Hematopoietic multipotent progenitor cell treated with erythropoietin and hydrocortisone succinate and interleukin-3 and kit ligand, for 4 days (in vitro differentiated cells): ENCODE measurements at regions not wholly inside any gene's neighbourhood (a gene's known extent, or its start where the extent isn't known, plus 50 kb on each side); places are given as distances from the start of the nearest gene placed in this dataset.
"Not testable (repeated sequence)": the region's sequence is repeated elsewhere in the genome, so short reads cannot be mapped to it uniquely, and the experiment has no call there.

Experiments used
- DNase-seq: peaks from one replicate; pipeline ENCODE4 v3.0.0-alpha.2; 2015

- DNase-seq: no peak
These were observed 66.0 kb downstream of the KBTBD8 start for GRCh38 chr3:67064105-67064504.

- DNase-seq: no peak
These were observed 69.1 kb downstream of the KBTBD8 start for GRCh38 chr3:67067251-67067650.

DNA sequence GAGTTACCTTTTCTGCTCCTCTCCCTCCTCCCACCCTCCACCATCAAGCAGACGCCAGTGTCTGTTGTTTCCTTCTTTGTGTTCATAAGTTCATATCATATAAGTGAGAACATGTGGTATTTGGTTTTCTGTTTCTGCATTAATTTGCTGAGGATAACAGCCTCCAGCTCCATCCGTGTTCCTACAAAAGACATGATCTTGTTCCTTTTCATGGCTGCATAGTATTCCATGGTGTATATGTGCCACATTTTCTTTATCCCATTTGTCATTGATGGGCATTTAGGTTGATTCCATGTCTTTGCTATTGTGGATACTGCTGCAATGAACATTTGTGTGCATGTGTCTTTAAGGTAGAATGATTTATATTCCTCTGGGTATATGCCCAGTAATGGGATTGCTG is 74.5 kb downstream of the KBTBD8 start:
- DNase-seq: not testable (repeated sequence)

GRCh38 chr3:67073812-67074211 is 75.7 kb downstream of the KBTBD8 start:
- DNase-seq: no peak

GRCh38 chr3:67075295-67075694 is 77.2 kb downstream of the KBTBD8 start:
- DNase-seq: no peak

GRCh38 chr3:67076607-67077006 is 78.5 kb downstream of the KBTBD8 start:
- no peak for DNase-seq

GRCh38 chr3:67077656-67078055 is 79.5 kb downstream of the KBTBD8 start:
- no peak for DNase-seq

GRCh38 chr3:67082533-67083024 is 84.5 kb downstream of the KBTBD8 start:
- DNase-seq: no peak

DNA sequence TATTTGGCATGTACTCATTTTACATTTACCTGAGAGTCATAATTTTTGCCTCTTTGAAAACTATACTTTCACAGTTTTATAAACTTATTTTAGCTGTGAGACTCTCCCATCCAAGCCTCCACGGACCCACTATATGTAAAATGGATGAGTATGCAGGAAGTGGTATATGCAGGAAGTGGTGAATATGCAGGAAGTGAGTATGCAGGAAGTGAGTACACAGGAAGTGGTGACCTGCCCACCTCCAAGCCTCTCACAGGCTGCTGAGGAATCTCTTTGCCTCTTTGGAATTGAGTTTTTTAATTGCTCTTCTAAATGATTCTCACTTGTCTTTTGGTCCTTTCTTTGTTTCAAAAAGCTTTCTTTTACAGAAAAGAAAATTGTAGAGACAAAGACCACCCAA is 85.2 kb downstream of the KBTBD8 start:
- peak; percentile 53 for DNase-seq

GRCh38 chr3:67087788-67088187 is 89.7 kb downstream of the KBTBD8 start:
- DNase-seq: no peak

DNA sequence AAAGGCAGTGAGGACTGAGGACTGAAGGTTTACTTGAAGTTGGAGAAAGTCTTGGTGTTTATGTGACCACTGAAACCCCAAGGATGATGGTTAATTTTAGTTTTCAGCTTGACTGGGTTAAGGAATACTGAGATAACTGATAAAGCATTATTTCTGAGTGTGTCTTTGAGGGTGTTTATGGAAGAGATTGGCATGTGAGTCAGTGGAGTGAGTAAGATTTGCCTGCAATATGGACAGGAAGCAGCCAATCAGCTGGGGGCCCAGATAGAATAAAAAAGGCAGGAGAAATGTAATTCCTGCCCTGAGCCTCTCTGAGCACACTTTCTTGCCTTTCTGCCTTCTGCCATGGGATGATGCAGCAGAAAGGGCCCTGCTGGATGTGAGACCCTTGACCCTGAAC is 92.4 kb downstream of the KBTBD8 start:
- DNase-seq: no peak

DNA sequence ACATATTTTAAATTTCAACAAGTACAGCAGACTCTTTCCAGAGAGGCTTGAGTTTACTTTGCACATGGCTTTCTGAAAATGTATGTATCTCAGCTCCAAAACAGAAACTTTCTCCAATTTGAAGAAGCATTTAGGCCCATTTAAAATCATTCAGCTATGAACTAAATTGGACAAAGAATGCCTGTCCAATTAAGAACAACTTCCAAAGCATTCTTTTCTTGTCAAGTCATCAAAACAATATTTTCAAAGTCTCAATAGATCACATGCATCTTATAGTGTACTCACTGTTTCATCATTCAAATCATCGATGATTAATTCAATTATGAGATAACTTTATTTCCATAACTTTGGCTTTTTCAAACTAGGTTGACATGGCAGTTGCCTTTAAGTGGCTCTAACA is 95.2 kb downstream of the KBTBD8 start:
- DNase-seq: no peak

- DNase-seq: no peak
These were observed 96.1 kb downstream of the KBTBD8 start for GRCh38 chr3:67094167-67094566.

GRCh38 chr3:67094774-67095173 is 96.7 kb downstream of the KBTBD8 start:
- no peak for DNase-seq

DNA sequence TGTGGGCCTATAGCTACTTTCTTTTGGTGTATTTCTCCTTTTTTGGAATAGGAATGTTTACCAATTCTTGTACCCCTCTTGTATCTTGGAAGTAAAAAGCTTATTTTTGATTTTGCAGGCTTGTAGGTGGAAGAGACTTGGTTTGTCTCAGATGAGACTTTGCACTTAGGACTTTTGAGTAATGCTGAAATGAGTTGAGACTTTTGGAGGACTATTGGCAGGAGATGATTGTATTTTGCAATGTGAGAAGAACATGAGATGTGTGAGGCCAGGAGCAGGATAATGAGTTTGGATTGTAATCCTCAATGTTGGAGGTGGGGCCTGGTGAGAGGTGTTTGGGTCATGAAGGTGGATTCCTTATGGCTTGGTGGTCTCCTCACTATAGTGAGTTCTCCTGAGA is 106.3 kb downstream of the KBTBD8 start:
- DNase-seq: no peak

- no peak for DNase-seq
These were observed 108.8 kb downstream of the KBTBD8 start for GRCh38 chr3:67106874-67107273.

GRCh38 chr3:67109651-67110204 is 111.6 kb downstream of the KBTBD8 start:
- DNase-seq: peak; percentile 60

- DNase-seq: peak; percentile 92
These were observed 115.8 kb downstream of the KBTBD8 start for GRCh38 chr3:67113802-67114407.

DNA sequence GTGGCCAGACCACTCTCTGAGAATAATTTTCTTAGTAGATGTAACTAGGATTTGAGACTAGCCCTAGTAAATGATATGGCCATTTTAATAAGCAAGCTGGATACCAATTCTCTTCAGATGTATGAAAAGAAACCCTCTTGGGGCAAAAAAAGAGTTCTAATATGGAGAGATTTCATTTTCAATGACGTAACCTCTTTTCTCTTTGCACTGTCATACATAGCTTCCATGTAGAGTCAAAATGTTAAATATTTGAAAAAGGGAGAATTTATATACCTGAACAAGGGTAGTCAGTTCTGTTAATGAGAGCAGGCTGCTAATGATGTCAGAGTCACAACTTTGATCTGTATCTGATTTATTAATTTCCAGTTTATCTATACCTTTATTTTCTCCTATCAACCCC is 120.0 kb downstream of the KBTBD8 start:
- DNase-seq: no peak

GRCh38 chr3:67118635-67119034 is 120.5 kb downstream of the KBTBD8 start:
- no peak for DNase-seq

DNA sequence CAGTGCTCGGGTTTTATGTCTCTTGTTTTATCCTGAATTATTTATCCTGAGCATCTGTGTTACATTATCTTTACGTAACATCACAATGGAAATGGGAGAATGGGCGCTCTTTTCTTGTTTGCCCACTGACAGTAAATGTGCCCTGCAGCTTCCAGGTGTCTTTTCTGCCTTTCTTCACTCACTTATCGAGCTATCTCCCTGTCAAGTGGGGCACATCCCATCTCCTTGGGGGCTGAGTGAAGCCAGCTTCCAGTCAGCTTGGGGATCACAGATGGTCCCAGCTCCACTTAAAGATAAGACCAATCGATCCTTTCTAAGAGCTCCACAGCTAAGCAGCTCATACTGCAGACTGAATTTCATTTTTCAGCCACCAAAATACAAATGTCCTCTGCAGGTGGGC is 125.8 kb downstream of the KBTBD8 start:
- no peak for DNase-seq

DNA sequence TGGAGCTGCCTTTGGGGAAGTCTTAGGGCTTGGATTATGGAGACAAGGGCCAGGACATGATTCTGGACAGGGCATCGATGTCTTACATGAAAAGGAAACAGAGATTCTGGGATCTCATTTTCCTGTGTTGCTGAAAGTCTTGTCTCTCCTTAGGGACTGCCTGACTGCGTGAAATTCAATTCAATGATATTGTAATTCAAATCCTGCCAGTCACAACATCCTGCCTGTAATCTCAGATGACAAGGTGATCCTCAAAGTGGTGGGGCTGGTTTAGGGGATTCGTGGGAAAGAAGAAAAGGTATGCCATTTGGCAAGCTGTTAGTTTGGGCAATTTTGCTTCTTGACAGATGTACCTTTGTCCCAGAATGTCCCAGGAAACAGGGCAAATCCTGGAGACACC is 129.1 kb downstream of the KBTBD8 start:
- DNase-seq: no peak

DNA sequence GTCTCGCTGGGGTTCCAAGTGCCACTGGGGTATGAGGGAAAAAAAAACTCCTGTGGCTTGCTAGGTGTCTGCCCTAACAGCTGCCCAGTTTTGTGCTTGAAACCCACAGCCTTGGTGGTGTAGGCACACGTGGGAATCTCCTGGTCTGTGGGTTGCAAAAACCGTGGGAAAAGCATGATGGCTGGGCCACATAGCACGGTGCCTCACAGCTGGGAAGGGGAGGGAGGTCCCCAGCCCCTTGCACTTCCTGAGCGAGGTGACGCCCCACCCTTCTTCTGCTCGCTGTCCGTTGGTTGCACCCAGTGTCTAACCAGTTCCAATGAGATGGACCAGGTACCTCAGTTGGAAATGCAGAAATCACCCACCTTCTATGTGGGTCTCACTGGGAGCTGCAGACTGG is 144.3 kb downstream of the KBTBD8 start:
- no peak for DNase-seq

GRCh38 chr3:67145738-67146137 is 147.6 kb downstream of the KBTBD8 start:
- no peak for DNase-seq

- DNase-seq: no peak
These were observed 156.3 kb downstream of the KBTBD8 start for GRCh38 chr3:67154429-67154828.
